Fibroblast of villous mesenchyme (primary cell): ENCODE measurements at regions not wholly inside any gene's neighbourhood (a gene's known extent, or its start where the extent isn't known, plus 50 kb on each side); places are given as distances from the start of the nearest gene placed in this dataset.

Experiments
- DNase-seq: peaks from one replicate; pipeline ENCODE4 v3.0.0-alpha.2; 2010; ENCODE audit warnings: low read depth
- H3K4me3 ChIP-seq: 2 replicates; pipeline ENCODE4 v1.5.1; 2011; ENCODE audit warnings: low read depth, mild to moderate bottlenecking, low read length
- CTCF ChIP-seq: IDR thresholded peaks from 2 replicates; pipeline ENCODE4 v1.5.1; 2012; ENCODE audit warnings: low read depth, mild to moderate bottlenecking, low read length; ENCODE audit not compliant: insufficient read depth

DNA sequence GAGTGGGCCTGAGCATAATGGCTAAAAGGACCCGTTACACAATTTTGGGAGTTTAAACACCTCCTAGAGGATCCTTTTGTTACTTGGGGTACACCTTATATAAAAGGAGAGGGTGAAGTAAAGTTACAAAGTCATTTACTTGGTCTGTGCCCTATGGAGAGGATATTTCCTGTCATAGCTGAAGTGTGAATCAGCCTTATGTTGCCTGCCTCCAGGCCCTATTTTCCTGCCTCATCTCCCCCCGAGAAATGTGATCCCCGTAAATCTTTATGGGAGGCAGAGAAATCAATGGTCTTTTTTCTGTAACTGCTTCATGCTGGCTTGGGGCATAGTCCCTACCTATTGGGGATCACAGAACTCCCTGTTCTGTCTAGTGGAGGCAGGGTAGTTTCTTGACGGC, 906.6 kb downstream of the DSC3 start:
- no peak for DNase-seq
- no peak overlapping the region for H3K4me3 ChIP-seq
- no peak for TF ChIP-seq CTCF

DNA sequence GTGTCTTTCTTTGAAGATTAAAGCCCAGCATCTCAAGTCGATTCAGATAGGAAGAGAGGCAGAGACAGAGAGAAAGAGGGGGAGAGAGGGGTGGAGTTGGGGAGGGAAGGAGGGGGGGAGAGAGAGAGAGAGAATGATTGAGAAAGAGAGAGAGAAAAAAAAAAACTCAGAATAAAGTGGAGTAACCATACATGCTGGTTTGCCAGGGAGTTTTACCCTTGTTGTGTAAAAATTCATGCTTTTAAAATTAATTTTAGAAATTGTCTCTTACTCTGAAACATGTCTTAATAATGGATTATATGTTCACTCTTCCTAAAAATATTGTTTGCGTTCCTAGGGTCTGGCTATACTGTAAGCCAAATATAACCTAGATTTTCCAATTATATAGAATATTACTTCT, 908.5 kb downstream of the DSC3 start:
- TF ChIP-seq CTCF = no peak
- H3K4me3 ChIP-seq = no peak overlapping the region
- no peak for DNase-seq

DNA sequence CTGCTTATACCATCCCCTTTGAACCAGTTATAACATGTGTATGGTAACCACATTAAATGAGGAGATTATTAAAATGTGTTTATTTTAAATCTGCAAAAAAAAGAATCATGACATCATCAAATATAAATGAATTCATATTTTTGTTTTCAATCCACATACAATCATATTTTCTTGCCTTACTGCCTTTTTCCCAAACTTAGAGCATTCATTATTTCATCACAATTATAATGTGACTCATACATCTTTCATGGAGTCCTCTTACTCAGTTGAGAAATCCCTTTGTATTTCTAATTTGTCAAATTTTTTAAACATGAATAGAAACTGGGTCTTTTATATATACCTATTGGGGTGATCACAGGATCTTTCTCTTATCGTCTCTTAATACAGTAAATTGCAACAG, 909.6 kb downstream of the DSC3 start:
- no peak for DNase-seq
- no peak for TF ChIP-seq CTCF

GRCh38 chr18:30121397-30121796, 921.1 kb downstream of the DSC3 start:
- H3K4me3 ChIP-seq = no peak overlapping the region
- DNase-seq = no peak
- TF ChIP-seq CTCF = no peak

More for the DNA sequence above, 909.6 kb downstream of the DSC3 start:
- H3K4me3 ChIP-seq = no peak overlapping the region

DNA sequence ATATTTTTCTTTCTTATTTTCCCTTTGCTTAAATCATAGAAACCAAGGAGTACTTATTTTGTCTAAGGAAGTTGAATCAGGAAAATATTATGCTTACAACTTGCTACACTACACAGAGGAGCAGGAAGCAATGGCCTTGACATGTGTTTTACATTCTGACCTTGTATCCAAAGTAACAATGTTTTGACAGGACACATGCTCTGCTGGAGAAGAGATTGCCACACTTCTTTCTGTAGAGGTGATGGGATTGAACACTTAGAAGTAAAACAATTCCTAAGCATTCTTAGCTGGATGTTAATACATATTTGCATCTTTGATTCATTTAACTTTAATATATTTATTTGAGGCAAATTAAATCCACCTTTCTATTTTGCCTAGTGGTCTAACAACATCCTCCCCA, 929.1 kb downstream of the DSC3 start:
- no peak overlapping the region for H3K4me3 ChIP-seq
- no peak for DNase-seq
- no peak for TF ChIP-seq CTCF

- DNase-seq = no peak
- no peak overlapping the region for H3K4me3 ChIP-seq
- no peak for TF ChIP-seq CTCF
Observed at GRCh38 chr18:30106356-30106755, 936.2 kb downstream of the DSC3 start.

DNA sequence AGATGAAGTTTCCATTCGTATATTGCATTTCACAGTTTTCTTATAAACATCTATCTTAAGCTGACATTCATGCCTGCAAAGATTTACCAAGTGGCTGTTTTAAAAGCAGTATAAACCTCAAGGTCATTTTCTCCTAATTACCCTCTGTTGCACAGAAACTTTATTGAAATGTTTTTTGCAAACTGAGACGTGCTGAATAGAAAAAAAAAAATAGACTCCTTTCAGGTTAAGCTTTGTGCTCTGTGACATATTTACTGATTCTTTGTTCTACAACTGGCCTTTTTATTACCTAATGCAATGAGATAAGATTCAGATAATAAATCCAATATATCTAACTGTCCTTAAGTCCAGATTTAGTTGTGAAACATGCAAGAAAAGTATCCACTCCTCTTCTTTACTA, 938.7 kb downstream of the DSC3 start:
- DNase-seq = no peak
- H3K4me3 ChIP-seq = no peak overlapping the region
- TF ChIP-seq CTCF = no peak
